ENCODE measurements at regions not wholly inside any gene's neighbourhood (a gene's known extent, or its start where the extent isn't known, plus 50 kb on each side); places are given as distances from the start of the nearest gene placed in this dataset.

GRCh38 chr10:125300937-125301336 is 140.6 kb upstream of the CTBP2 start:
- H3K27ac ChIP-seq: no peak overlapping the region
- in situ Hi-C loops (cut with HindIII; ENCODE audit: low pct_ligation_motif_present, low sequenced_read_pairs): no loop called here
- H3K36me3 ChIP-seq (replicated peaks): no peaks in the 10 kb centered on the region
- DNase-seq: no peak
- H3K27me3 ChIP-seq (replicated peaks): no peaks in the 10 kb centered on the region
- H3K4me3 ChIP-seq (ENCODE audit: low read depth, low read length): no peak overlapping the region
- TF ChIP-seq CTCF (IDR thresholded peaks at IDR 0.05; ENCODE audit: low read depth, low read length, missing control alignments): no peak

- Histone ChIP-seq H3K4me3 (ENCODE audit: low read depth, low read length) (no peak overlapping the region), H3K36me3 (replicated peaks) (no peaks in the 10 kb centered on the region), H3K27me3 (replicated peaks) (no peaks in the 10 kb centered on the region), H3K27ac (no peak overlapping the region)
- no peak for DNase-seq
- TF ChIP-seq CTCF (IDR thresholded peaks at IDR 0.05; ENCODE audit: low read depth, low read length, missing control alignments): no peak
- in situ Hi-C loops (cut with HindIII; ENCODE audit: low pct_ligation_motif_present, low sequenced_read_pairs): no loop called here
These were observed 139.1 kb upstream of the CTBP2 start for GRCh38 chr10:125299461-125299860.

GRCh38 chr10:125296598-125296997 is 136.2 kb upstream of the CTBP2 start:
- TF ChIP-seq CTCF (IDR thresholded peaks at IDR 0.05; ENCODE audit: low read depth, low read length, missing control alignments): no peak
- Histone ChIP-seq H3K27me3 (replicated peaks) (no peaks in the 10 kb centered on the region), H3K27ac (no peak overlapping the region), H3K4me3 (ENCODE audit: low read depth, low read length) (no peak overlapping the region), H3K36me3 (replicated peaks) (no peaks in the 10 kb centered on the region)
- in situ Hi-C loops (cut with HindIII; ENCODE audit: low pct_ligation_motif_present, low sequenced_read_pairs): no loop called here
- no peak for DNase-seq

- in situ Hi-C loops (cut with HindIII; ENCODE audit: low pct_ligation_motif_present, low sequenced_read_pairs): no loop called here
- Histone ChIP-seq H3K27me3 (replicated peaks) (no peaks in the 10 kb centered on the region), H3K4me3 (ENCODE audit: low read depth, low read length) (no peak overlapping the region), H3K36me3 (replicated peaks) (no peaks in the 10 kb centered on the region), H3K27ac (no peak overlapping the region)
- DNase-seq: no peak
- no peak for TF ChIP-seq CTCF (IDR thresholded peaks at IDR 0.05; ENCODE audit: low read depth, low read length, missing control alignments)
These were observed 133.7 kb upstream of the CTBP2 start for GRCh38 chr10:125294109-125294508.

- Histone ChIP-seq H3K27ac (no peak overlapping the region), H3K36me3 (replicated peaks) (no peaks in the 10 kb centered on the region), H3K4me3 (ENCODE audit: low read depth, low read length) (no peak overlapping the region), H3K27me3 (replicated peaks) (no peaks in the 10 kb centered on the region)
- DNase-seq: no peak
- TF ChIP-seq CTCF (IDR thresholded peaks at IDR 0.05; ENCODE audit: low read depth, low read length, missing control alignments): no peak
- in situ Hi-C loops (cut with HindIII; ENCODE audit: low pct_ligation_motif_present, low sequenced_read_pairs): no loop called here
These were observed 131.5 kb upstream of the CTBP2 start for GRCh38 chr10:125291836-125292235.

- DNase-seq: no peak
- in situ Hi-C loops (cut with HindIII; ENCODE audit: low pct_ligation_motif_present, low sequenced_read_pairs): no loop called here
- H3K4me3 ChIP-seq (ENCODE audit: low read depth, low read length): no peak overlapping the region
- H3K27ac ChIP-seq: no peak overlapping the region
- no peaks in the 10 kb centered on the region for H3K27me3 ChIP-seq (replicated peaks)
- no peak for TF ChIP-seq CTCF (IDR thresholded peaks at IDR 0.05; ENCODE audit: low read depth, low read length, missing control alignments)
- no peaks in the 10 kb centered on the region for H3K36me3 ChIP-seq (replicated peaks)
These were observed 129.1 kb upstream of the CTBP2 start for GRCh38 chr10:125289461-125289860.
